HL-60 (cell line): ENCODE measurements at regions not wholly inside any gene's neighbourhood (a gene's known extent, or its start where the extent isn't known, plus 50 kb on each side); places are given as distances from the start of the nearest gene placed in this dataset.

Experiments used
- CTCF ChIP-seq: IDR thresholded peaks from one replicate; pipeline ENCODE4 v1.5.1; 2011; ENCODE audit warnings: low read length, control low read depth, inconsistent platforms; ENCODE audit not compliant: insufficient read depth
- GABPA ChIP-seq: IDR thresholded peaks from 2 replicates; pipeline ENCODE4 v1.6.1; 2012; ENCODE audit warnings: low read depth
- POLR2AphosphoS5 ChIP-seq: IDR thresholded peaks from 2 replicates; pipeline ENCODE4 v1.6.1; 2012; ENCODE audit warnings: low read depth
- REST ChIP-seq: IDR thresholded peaks from 2 replicates; pipeline ENCODE4 v1.6.1; 2012; ENCODE audit warnings: low read depth; ENCODE audit not compliant: insufficient replicate concordance
- SPI1 ChIP-seq: IDR thresholded peaks from 2 replicates; pipeline ENCODE4 v1.6.1; 2012; ENCODE audit warnings: low read depth, mild to moderate bottlenecking, borderline replicate concordance

GRCh38 chr22:46097268-46097900, 52.9 kb upstream of the PPARA start:
- no peak for TF ChIP-seq CTCF
- no peak for TF ChIP-seq REST
- TF ChIP-seq POLR2AphosphoS5 = no peak
- TF ChIP-seq GABPA = no peak
- no peak for TF ChIP-seq SPI1
